SK-N-MC (cell line): ENCODE measurements at regions not wholly inside any gene's neighbourhood (a gene's known extent, or its start where the extent isn't known, plus 50 kb on each side); places are given as distances from the start of the nearest gene placed in this dataset.

ENCODE experiments used
- EZH2 ChIP-seq: fragments of 200-600 bp; sonication (generic); IDR thresholded peaks from one replicate; pipeline ENCODE4 v1.6.1; 2017; ENCODE audit warnings: antibody characterized with exemption
- FOXP2 ChIP-seq: optimal IDR thresholded peaks from 2 replicates; pipeline ENCODE3; 2011; ENCODE audit warnings: mild to moderate bottlenecking, moderate library complexity; ENCODE audit not compliant: insufficient read depth; ENCODE audit errors: extremely low read length, control extremely low read depth
- POLR2AphosphoS5 ChIP-seq: IDR thresholded peaks from 2 replicates; pipeline ENCODE4 v1.6.1; 2012; ENCODE audit warnings: mild to moderate bottlenecking, low read depth, low read length, borderline replicate concordance

- no peak for TF ChIP-seq EZH2
- TF ChIP-seq POLR2AphosphoS5: no peak
- no peak for TF ChIP-seq FOXP2
Observed at GRCh38 chr7:65251851-65252620, 121.6 kb upstream of the ZNF92 start.
